Ureter (tissue), 1 donor: ENCODE measurements at regions not wholly inside any gene's neighbourhood (a gene's known extent, or its start where the extent isn't known, plus 50 kb on each side); places are given as distances from the start of the nearest gene placed in this dataset.

Experiments used
- DNase-seq: peaks from one replicate; pipeline ENCODE4 v3.0.0-alpha.2; 2020; ENCODE audit warnings: low spot score
- donor health status: DM: yes; HTN: yes; CAD: no.

- DNase-seq = no peak
Observed at GRCh38 chr18:54769526-54770464, 58.5 kb upstream of the RAB27B start.

- no peak for DNase-seq
Observed at GRCh38 chr18:54772056-54772455, 56.2 kb upstream of the RAB27B start.

- DNase-seq = no peak
Observed at GRCh38 chr18:54774423-54774822, 53.9 kb upstream of the RAB27B start.

GRCh38 chr18:54774981-54775665, 53.2 kb upstream of the RAB27B start:
- DNase-seq = no peak

DNA sequence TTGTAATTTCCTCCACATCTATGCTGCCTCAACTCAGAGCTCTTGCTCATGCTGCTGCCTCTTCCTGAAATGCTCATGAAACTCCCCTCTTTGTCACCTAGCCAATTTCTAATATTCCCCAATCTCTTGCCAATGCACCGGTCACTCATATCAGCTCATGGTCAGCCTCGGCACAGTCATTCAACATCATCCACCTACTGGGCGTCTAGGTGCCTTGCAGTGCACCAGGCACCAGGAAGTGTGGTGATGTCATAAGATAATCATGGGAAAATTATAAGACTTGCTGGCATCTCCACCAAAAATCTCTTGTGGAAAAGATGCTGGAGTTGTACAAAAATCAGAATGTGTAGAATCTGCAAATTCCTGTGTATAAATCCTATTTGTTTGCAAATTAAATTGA, 52.6 kb upstream of the RAB27B start:
- no peak for DNase-seq

GRCh38 chr18:54776282-54776977, 51.8 kb upstream of the RAB27B start:
- no peak for DNase-seq

- DNase-seq = no peak
Observed at GRCh38 chr18:54777118-54777791, 51.0 kb upstream of the RAB27B start.

DNA sequence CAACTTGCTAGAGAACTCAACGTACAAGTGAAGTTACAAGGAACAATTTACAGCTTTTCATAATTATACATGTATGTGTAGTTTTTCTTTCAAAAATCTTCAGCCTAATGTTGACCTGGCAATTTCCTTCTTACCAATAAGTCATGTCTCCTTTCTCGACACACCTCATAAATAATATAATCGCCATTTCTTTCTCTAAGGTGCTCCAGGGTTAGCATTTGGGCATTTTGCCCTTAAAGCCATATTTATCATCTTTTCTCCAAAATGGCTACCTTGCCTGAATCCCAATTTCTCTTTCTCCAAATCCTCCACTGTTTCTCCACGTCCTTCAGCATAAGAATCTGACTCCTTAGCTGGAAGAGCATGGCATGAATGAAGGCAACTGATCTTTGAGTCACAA, 50.3 kb upstream of the RAB27B start:
- DNase-seq = no peak
